K562 (cell line): ENCODE measurements at regions not wholly inside any gene's neighbourhood (a gene's known extent, or its start where the extent isn't known, plus 50 kb on each side); places are given as distances from the start of the nearest gene placed in this dataset.
A peak's percentile ranks its signal among the peaks of the same experiment; 100 is the strongest.
"Not testable (repeated sequence)": the region's sequence is repeated elsewhere in the genome, so short reads cannot be mapped to it uniquely, and the experiment has no call there.

Experiments
- ATAC-seq: fragments of 200-7000 bp; cut with Tn5 transposase; 3 replicates; pipeline ENCODE4 v1.9.1; 2020; ENCODE audit warnings: moderate library complexity
- BruUV-seq: library from RNA; stranded (reverse); fragments of 400-500 nt; replicated peaks from 2 replicates; lab custom pipeline; 2021; lab: Mats Ljungman, UMichigan
- CTCF ChIA-PET: fragments of 300-600 bp; formaldehyde crosslinking; extraction: SDS; loops from one replicate; lab custom pipeline; 2021; ENCODE audit warnings: low intra/inter-chr PET ratio; lab: Yijun Ruan, JAX
- POLR2A ChIA-PET: fragments of 300-600, 350-650 bp; sonication (Branson Sonifier 250); formaldehyde crosslinking; extraction: SDS; loops from one replicate; lab custom pipeline; 2021; ENCODE audit warnings: antibody characterized with exemption, inconsistent platforms; lab: Yijun Ruan, JAX
- DNase-seq, 4 experiments: peaks; one replicate each; pipeline versions ENCODE4 v3.0.0 to v3.0.0-alpha.2; 2011 to 2018; ENCODE audit warnings: low spot score in 3 of 4, mixed read lengths in 3 of 4; ENCODE audit errors: extremely low read depth in 1 of 4
- FAIRE-seq: peaks from 2 replicates; lab custom pipeline; 2011; peaks lifted over from hg19 to GRCh38; lab: Jason Lieb, UNC
- H2AFZ ChIP-seq: 2 replicates; pipeline ENCODE4 v1.6.0; 2011; ENCODE audit warnings: low read depth, low read length, control low read depth, inconsistent platforms
- H3K27ac ChIP-seq: fragments of 200-600 bp; 3 replicates; pipeline ENCODE4 v1.8.0; 2011; ENCODE audit warnings: low read depth, mild to moderate bottlenecking, control low read depth, inconsistent platforms, low read length, moderate library complexity, mixed read lengths; ENCODE audit errors: extremely low read depth
- H3K27me3 ChIP-seq, 2 experiments: fragments of 300-600 bp in 1 of 2; 2 replicates in 1 of 2; 3 replicates in 1 of 2; pipeline versions ENCODE4 v1.6.0 to v1.8.0; 2011; ENCODE audit warnings: inconsistent platforms in 2 of 2, low read length in 2 of 2, mild to moderate bottlenecking in 1 of 2, mixed read lengths in 1 of 2, moderate library complexity in 1 of 2; ENCODE audit not compliant: control insufficient read depth in 2 of 2, insufficient read depth in 2 of 2
- H3K36me3 ChIP-seq: fragments of 300-600 bp; 3 replicates; pipeline ENCODE4 v1.8.0; 2011; ENCODE audit warnings: mild to moderate bottlenecking, low read length, inconsistent platforms; ENCODE audit not compliant: control insufficient read depth, insufficient read depth
- H3K4me1 ChIP-seq, 2 experiments: fragments of 200-600 bp in 1 of 2; replicated peaks in 1 of 2; 2 replicates in 1 of 2; 3 replicates in 1 of 2; pipeline versions ENCODE4 v1.5.1 to v1.8.0; 2011; ENCODE audit warnings: inconsistent platforms in 2 of 2, low read length in 2 of 2, mild to moderate bottlenecking in 1 of 2, mixed read lengths in 1 of 2, moderate library complexity in 1 of 2; ENCODE audit not compliant: control insufficient read depth in 2 of 2, insufficient read depth in 2 of 2
- H3K4me2 ChIP-seq: 2 replicates; pipeline ENCODE4 v1.6.1; 2011; ENCODE audit warnings: low read length, control low read depth, inconsistent platforms, mixed read lengths; ENCODE audit not compliant: insufficient read depth
- H3K4me3 ChIP-seq: fragments of 200-600 bp; sonication (generic), shearing (Covaris generic); 2 replicates; pipeline ENCODE4 v1.5.1; 2016; ENCODE audit warnings: control low read depth, inconsistent platforms
- H3K79me2 ChIP-seq: fragments of 200-600 bp; 3 replicates; pipeline ENCODE4 v1.8.0; 2011; ENCODE audit warnings: low read length, inconsistent platforms; ENCODE audit not compliant: control insufficient read depth, insufficient read depth
- H3K9ac ChIP-seq, 2 experiments: 2 replicates each; pipeline versions ENCODE4 v1.6.0 to v1.6.1; 2011; ENCODE audit warnings: low read depth in 2 of 2, low read length in 2 of 2, control low read depth in 1 of 2, inconsistent platforms in 1 of 2, mild to moderate bottlenecking in 1 of 2, mixed read lengths in 1 of 2; ENCODE audit not compliant: insufficient read depth in 1 of 2
- H3K9me1 ChIP-seq: one replicate; pipeline ENCODE4 v1.6.0; 2011; ENCODE audit warnings: inconsistent platforms, mild to moderate bottlenecking, low read length, moderate library complexity; ENCODE audit not compliant: control insufficient read depth, insufficient read depth
- H3K9me3 ChIP-seq: replicated peaks from 2 replicates; pipeline ENCODE4 v1.5.1; 2011; ENCODE audit warnings: low read depth, low read length, inconsistent platforms; ENCODE audit not compliant: control insufficient read depth, insufficient read depth
- H4K20me1 ChIP-seq: replicated peaks from 2 replicates; pipeline ENCODE4 v1.6.1; 2011; ENCODE audit warnings: low read length, inconsistent platforms, mixed read lengths; ENCODE audit not compliant: control insufficient read depth, insufficient read depth
- WGBS: fragments of 100-300 bp; shearing (Covaris generic); methylation state at CpG from one replicate; pipeline ENCODE4 v1.1.6; 2016; ENCODE audit warnings: low coverage, mixed read lengths; ENCODE audit not compliant: insufficient coverage; ENCODE audit errors: missing lambda C conversion rate; 5-methylcytosine and 5-hydroxymethylcytosine counted together
- in situ Hi-C: fragments of 300-500 bp; cut with MboI; formaldehyde crosslinking; loops from 4 replicates; pipeline ENCODE4 v1.15.0; 2018; ENCODE audit warnings: inconsistent platforms, mixed read lengths
- intact Hi-C: fragments of 100-400 bp; cut with micrococcal nuclease; formaldehyde crosslinking; loops from 2 replicates; pipeline ENCODE4 v1.14.2; 2022

- 56% methylated on average over 6 of the region's 6 CpGs for WGBS
- H3K4me1 ChIP-seq, H3K9me1 ChIP-seq, H3K4me2 ChIP-seq, H3K79me2 ChIP-seq, H3K9ac ChIP-seq, ATAC-seq, H3K36me3 ChIP-seq, POLR2A ChIA-PET, H3K27me3 ChIP-seq, CTCF ChIA-PET, H3K27ac ChIP-seq, in situ Hi-C loops, H3K4me3 ChIP-seq, H4K20me1 ChIP-seq, H2AFZ ChIP-seq, BruUV-seq, H3K9me3 ChIP-seq, DNase-seq, intact Hi-C loops: not testable (repeated sequence)
- peak; percentile 90 for FAIRE-seq
Measured at GRCh38 chr17:64720253-64720652, 58.1 kb upstream of the SMURF2 start.

- CTCF ChIA-PET, intact Hi-C loops, H3K27ac ChIP-seq, FAIRE-seq, ATAC-seq, H3K27me3 ChIP-seq, in situ Hi-C loops, H3K4me1 ChIP-seq, POLR2A ChIA-PET, BruUV-seq, H2AFZ ChIP-seq, H3K36me3 ChIP-seq, H3K9me3 ChIP-seq, H3K4me2 ChIP-seq, H3K79me2 ChIP-seq, H3K9ac ChIP-seq, DNase-seq, H3K9me1 ChIP-seq, H3K4me3 ChIP-seq, H4K20me1 ChIP-seq: not testable (repeated sequence)
- 62% methylated on average over 4 of the region's 4 CpGs for WGBS
Measured at GRCh38 chr17:64719517-64719916, 57.4 kb upstream of the SMURF2 start.

GRCh38 chr17:64718816-64719215 lies 56.7 kb upstream of the SMURF2 start:
- H3K4me1 ChIP-seq, H3K9me3 ChIP-seq, H3K36me3 ChIP-seq, H3K4me2 ChIP-seq, BruUV-seq, H3K4me3 ChIP-seq, H3K27ac ChIP-seq, CTCF ChIA-PET, H3K27me3 ChIP-seq, H4K20me1 ChIP-seq, FAIRE-seq, H3K9ac ChIP-seq, intact Hi-C loops, H3K9me1 ChIP-seq, H2AFZ ChIP-seq, in situ Hi-C loops, DNase-seq, ATAC-seq, H3K79me2 ChIP-seq: not testable (repeated sequence)
- 90% methylated on average over 5 of the region's 6 CpGs for WGBS
- POLR2A ChIA-PET: interaction anchor here (2.0 kb wide), 1 partner anchor 10 kb away, joined by 8 read pairs; no protein-coding TSS in a partner anchor
